Right hindlimb (tissue), 1 donor: ENCODE measurements at regions not wholly inside any gene's neighbourhood (a gene's known extent, or its start where the extent isn't known, plus 50 kb on each side); places are given as distances from the start of the nearest gene placed in this dataset.

Experiments
- DNase-seq: peaks from one replicate; pipeline ENCODE4 v3.0.0-alpha.2; 2018

- DNase-seq, result no peak
These were observed 80.3 kb upstream of the UQCRFS1 start for GRCh38 chr19:29293292-29293691.

DNA sequence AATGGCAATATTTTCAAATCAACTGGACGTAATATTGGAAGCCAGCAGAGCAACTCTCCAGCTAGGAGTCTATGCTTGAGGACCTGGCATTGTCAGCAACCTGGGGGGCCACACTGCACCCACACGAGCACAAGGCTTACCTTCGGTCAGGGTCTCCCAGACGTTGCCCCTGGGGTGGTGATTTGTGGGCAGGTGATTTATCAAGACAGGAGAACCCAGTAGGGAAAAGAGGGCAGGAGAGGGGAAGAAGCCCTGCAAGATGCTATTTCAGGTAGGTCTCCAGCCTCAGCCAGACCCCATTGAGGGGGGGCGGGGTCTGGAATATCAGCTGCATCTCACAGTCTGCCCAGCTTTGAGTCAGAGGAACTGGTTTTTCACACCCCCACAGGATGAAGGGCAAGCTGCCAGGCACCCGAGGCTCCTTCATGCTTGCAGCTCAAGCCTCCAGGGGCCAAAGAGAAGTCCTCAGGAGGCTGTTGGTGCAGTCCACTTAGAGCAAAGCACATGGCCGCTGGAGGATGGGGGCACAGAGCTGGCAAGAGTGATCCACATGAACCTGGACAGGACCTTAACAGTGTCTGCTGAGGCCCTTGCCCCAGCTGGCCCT, 80.9 kb upstream of the UQCRFS1 start:
- DNase-seq, result no peak

DNA sequence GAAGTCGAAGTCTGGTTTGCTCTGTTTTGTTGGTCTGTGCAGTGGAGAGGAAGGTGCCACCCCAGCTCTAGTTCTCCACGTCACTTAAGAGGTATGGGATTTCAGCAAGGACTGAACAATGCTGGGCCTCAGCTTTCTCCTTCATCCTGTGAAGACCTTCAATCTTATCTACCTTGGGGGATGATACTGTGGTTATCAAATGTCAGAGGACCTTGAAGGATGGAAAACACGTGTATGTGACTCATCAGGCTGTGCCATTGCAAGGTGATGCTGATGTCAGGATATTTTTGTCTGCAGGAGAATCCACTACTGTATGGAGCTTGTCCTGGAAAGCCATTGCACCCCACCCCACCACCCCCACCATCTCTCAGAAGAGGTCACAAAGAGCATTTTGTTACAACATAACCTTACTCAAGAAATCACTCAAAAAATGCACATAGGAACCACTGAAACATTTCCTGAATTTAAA, 81.4 kb upstream of the UQCRFS1 start:
- no peak for DNase-seq

- DNase-seq, result no peak
These were observed 82.3 kb upstream of the UQCRFS1 start for GRCh38 chr19:29295285-29295684.

DNA sequence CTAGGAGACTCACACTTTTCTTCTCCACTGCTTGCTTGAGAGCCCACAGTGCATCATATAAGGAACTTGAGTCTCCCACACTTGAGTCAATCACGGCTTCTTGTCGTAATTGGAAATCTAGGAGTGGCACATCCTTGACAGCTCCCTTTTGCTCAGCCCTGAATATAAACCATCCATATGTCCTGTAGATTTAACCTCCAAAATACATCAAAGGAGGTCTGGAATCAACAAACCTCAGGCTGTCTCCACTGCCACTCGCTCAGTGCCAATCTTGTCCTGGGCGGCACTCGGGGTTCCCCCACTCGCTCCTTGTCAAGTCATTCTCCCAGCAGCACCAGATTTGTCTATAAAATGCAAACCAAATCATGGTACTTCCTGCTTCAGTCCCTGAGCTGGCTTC, 84.4 kb upstream of the UQCRFS1 start:
- DNase-seq, result no peak

DNA sequence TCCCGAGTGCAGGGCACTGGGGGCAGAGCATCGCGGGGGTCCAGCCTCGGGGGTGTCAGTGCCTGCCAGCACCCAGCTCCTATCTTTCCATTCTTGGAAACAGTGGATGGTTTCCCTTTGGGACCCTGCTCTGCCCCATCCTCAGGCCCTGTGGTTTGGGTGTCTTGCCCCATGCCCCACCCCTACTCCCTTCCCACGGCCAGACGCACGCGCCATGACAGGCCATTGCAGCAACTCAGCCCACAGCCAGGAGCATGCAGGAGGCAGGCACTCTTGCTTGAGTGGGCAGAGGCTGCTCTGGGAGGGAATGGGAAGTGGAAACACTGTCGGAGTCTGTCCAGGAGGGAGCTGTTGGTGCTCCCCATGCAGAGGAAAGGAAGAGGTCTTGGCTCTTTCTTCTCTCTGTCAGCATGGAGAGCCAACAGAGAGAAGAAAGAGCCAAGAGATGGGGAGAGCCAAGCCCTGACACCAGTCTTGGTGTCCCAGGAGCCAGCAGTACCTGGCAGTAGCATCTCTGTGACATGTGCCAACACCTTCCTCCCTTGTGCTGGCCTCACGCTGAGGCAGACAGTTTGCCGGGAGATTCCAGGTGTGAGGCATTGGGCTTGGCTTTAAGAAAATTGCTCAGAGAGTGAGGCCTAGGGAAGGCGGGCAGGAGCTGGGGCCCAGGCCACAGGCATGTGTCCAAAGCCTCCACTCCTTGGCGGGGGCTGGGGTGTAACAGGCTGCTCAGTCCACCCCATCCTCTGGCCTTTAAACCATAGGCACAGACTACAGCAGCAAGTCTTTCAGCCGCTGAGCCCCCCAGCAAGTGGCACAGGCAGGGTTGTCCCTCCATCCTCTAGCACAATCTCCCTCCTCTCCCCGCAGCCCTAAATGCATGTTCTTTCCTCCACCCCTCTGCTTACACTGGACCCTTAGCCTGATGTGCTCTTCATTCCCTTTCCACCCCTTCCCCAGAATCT, 86.7 kb upstream of the UQCRFS1 start:
- peak; percentile 51 for DNase-seq

- DNase-seq, result no peak
These were observed 89.3 kb upstream of the UQCRFS1 start for GRCh38 chr19:29302002-29302928.

- no peak for DNase-seq
These were observed 90.2 kb upstream of the UQCRFS1 start for GRCh38 chr19:29303069-29303718.

GRCh38 chr19:29303719-29304090, 90.8 kb upstream of the UQCRFS1 start:
- no peak for DNase-seq

- no peak for DNase-seq
These were observed 92.3 kb upstream of the UQCRFS1 start for GRCh38 chr19:29305268-29305667.

GRCh38 chr19:29308977-29309590, 96.1 kb upstream of the UQCRFS1 start:
- DNase-seq, result no peak

DNA sequence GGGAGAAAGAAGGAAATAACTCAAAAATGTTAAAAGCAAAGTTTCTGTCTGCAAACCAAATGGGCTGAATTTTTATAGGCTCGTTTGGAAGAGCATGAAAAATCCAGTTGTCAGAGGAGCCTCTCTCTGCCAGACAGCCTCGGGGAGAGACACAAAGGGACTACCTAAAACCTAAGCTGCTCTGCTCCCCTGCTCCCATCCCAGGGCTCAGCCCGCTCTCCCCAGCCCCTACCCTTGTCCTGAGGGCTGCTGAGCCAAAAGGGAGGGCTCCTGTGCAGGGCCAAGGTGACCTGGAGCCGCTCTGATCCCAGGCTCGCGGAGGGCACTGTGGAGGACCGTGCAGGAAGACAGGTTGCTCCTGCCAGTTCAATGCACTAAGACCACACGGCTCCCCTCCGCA, 96.7 kb upstream of the UQCRFS1 start:
- no peak for DNase-seq

GRCh38 chr19:29311191-29311790, 98.3 kb upstream of the UQCRFS1 start:
- DNase-seq, result no peak

- no peak for DNase-seq
These were observed 102.7 kb upstream of the UQCRFS1 start for GRCh38 chr19:29315556-29316190.

GRCh38 chr19:29318581-29318980, 105.6 kb upstream of the UQCRFS1 start:
- no peak for DNase-seq

- no peak for DNase-seq
These were observed 107.1 kb upstream of the UQCRFS1 start for GRCh38 chr19:29320086-29320485.

DNA sequence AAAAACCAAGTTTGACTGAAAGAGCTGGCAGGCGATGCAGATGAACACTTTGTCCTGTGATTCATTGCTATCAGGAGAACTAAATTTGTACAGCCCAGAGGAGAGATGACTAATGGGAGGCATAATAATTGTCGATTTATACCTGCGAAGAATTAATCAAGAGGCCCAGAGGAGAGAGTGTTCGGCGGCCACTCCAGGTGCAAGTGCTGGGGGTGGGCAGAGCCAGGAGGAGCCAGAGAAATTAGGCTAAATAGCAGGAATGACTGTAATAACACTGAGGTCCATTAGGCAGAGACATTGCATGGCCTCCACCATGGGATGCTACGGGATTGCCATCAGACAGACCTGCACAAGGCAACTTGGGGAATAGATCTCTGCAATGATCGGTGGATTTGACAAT, 107.7 kb upstream of the UQCRFS1 start:
- no peak for DNase-seq

DNA sequence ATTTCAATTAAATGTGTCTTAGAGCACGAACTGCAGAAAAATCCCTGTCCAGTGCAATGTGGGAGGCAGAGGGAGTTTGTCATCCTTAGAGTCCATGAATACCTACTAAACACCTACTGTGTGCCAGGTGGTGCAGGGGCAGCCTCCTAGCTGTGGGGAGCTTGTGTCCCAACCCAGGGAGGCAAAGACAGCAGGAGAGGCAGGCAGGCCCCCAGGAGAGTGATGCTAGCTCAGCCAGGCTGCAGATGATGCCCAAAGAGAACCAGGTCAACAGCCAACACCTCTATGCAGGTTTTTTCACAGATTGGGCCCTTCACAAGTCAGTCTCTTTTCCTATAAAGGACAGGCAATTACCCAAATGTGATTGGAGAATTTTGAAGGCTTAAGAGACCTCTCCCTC, 108.2 kb upstream of the UQCRFS1 start:
- no peak for DNase-seq

- DNase-seq, result no peak
These were observed 110.1 kb upstream of the UQCRFS1 start for GRCh38 chr19:29323021-29323430.

- DNase-seq, result no peak
These were observed 110.7 kb upstream of the UQCRFS1 start for GRCh38 chr19:29323440-29324290.
